Sigmoid colon (tissue), 4 donors: ENCODE measurements at regions not wholly inside any gene's neighbourhood (a gene's known extent, or its start where the extent isn't known, plus 50 kb on each side); places are given as distances from the start of the nearest gene placed in this dataset.

ENCODE experiments used
- CTCF ChIP-seq, 4 experiments: fragments of 450-650 bp in 3 of 4; fragments of 200-600 bp in 1 of 4; IDR thresholded peaks; one replicate each; pipeline ENCODE4 v1.5.1; 2016 to 2019; ENCODE audit warnings: antibody characterized with exemption in 4 of 4, mild to moderate bottlenecking in 3 of 4, moderate library complexity in 2 of 4
- EP300 ChIP-seq, 4 donors: sonication (generic); formaldehyde crosslinking; IDR thresholded peaks; one replicate each; pipeline ENCODE4 v1.6.1; 2017; ENCODE audit warnings: antibody characterized with exemption in 4 of 4
- POLR2A ChIP-seq, 2 donors: fragments of 450-650 bp; IDR thresholded peaks; one replicate each; pipeline ENCODE4 v1.6.1; 2016; ENCODE audit warnings: antibody characterized with exemption in 2 of 2, mild to moderate bottlenecking in 2 of 2, moderate library complexity in 2 of 2
- POLR2AphosphoS5 ChIP-seq, 4 donors: sonication (generic); formaldehyde crosslinking; IDR thresholded peaks; one replicate each; pipeline ENCODE4 v1.6.1; 2017; ENCODE audit warnings: antibody characterized with exemption in 4 of 4

GRCh38 chr4:128722911-128723310 lies 86.6 kb upstream of the JADE1 start:
- TF ChIP-seq CTCF (IDR thresholded peaks at IDR 0.05) (no peak), POLR2A (IDR thresholded peaks at IDR 0.05) (no peak), EP300 (IDR thresholded peaks at IDR 0.05) (no peak), POLR2AphosphoS5 (IDR thresholded peaks at IDR 0.05) (no peak)
